ENCODE measurements at regions not wholly inside any gene's neighbourhood (a gene's known extent, or its start where the extent isn't known, plus 50 kb on each side); places are given as distances from the start of the nearest gene placed in this dataset.

DNA sequence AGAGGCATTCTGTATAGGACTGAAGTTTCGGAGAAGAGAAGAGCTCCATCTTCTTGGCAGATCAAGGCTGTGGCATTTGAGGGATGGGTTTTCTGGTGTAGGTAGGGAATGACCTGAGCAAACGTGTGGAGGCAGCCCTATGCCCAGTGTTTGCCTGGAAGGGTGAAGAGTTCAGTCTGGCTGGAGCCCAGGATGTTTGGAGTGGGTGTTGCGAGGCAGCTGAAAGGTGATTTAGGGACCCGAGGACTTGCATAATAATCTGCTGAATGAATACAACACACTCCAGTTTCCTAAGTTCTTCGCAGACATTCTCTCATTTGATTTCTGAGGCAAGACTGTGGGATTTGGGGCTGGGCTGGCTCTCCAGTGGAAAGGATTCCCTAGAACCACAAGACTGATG, 186.2 kb downstream of the CYLD start:
- TF ChIP-seq, protein P1, sequence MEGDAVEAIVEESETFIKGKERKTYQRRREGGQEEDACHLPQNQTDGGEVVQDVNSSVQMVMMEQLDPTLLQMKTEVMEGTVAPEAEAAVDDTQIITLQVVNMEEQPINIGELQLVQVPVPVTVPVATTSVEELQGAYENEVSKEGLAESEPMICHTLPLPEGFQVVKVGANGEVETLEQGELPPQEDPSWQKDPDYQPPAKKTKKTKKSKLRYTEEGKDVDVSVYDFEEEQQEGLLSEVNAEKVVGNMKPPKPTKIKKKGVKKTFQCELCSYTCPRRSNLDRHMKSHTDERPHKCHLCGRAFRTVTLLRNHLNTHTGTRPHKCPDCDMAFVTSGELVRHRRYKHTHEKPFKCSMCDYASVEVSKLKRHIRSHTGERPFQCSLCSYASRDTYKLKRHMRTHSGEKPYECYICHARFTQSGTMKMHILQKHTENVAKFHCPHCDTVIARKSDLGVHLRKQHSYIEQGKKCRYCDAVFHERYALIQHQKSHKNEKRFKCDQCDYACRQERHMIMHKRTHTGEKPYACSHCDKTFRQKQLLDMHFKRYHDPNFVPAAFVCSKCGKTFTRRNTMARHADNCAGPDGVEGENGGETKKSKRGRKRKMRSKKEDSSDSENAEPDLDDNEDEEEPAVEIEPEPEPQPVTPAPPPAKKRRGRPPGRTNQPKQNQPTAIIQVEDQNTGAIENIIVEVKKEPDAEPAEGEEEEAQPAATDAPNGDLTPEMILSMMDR (IDR thresholded peaks at IDR 0.05): no peak
- TF ChIP-seq ZFX (IDR thresholded peaks at IDR 0.05; ENCODE audit: borderline replicate concordance): no peak
